Right ventricle myocardium superior (tissue), 1 donor: ENCODE measurements at regions not wholly inside any gene's neighbourhood (a gene's known extent, or its start where the extent isn't known, plus 50 kb on each side); places are given as distances from the start of the nearest gene placed in this dataset.

Source experiments
- ATAC-seq: fragments of 200-7000 bp; cut with Tn5 transposase; one replicate; pipeline ENCODE4 v1.9.1; 2020; ENCODE audit warnings: mild to moderate bottlenecking; ENCODE audit not compliant: poor library complexity
- DNase-seq: peaks from one replicate; pipeline ENCODE4 v3.0.0-alpha.2; 2020
- intact Hi-C: fragments of 100-400 bp; cut with DNase I; formaldehyde crosslinking; loops from one replicate; pipeline ENCODE4 v1.11.2; 2022
- donor health status: DM: no; HTN: yes; CAD: no; lungs with severe emphysema.

GRCh38 chr6:108797951-108798669 is 50.1 kb upstream of the ARMC2 start:
- intact Hi-C loops = no loop called here
- ATAC-seq = no peak
- no peak for DNase-seq
